ENCODE measurements at regions not wholly inside any gene's neighbourhood (a gene's known extent, or its start where the extent isn't known, plus 50 kb on each side); places are given as distances from the start of the nearest gene placed in this dataset.

- H3K4me3 ChIP-seq, result no peak overlapping the region
- ATAC-seq (no peak), FAIRE-seq (no peak), DNase-seq (no peak)
- no peaks in the 10 kb centered on the region for H3K36me3 ChIP-seq
- H3K4me1 ChIP-seq, result no peaks in the 10 kb centered on the region
- 29 to 44% methylated on average over 1 of the region's 1 CpG for WGBS, 2 donors
- H3K27ac ChIP-seq, result no peak overlapping the region
- no peak for TF ChIP-seq CTCF (IDR thresholded peaks at IDR 0.05)
- no peaks in the 10 kb centered on the region for H3K9me3 ChIP-seq
- intact Hi-C loops (cut with DNase I), result no loop called here
- H3K27me3 ChIP-seq, result no peaks in the 10 kb centered on the region
Measured at GRCh38 chr3:140848666-140849065, 93.0 kb upstream of the SLC25A36 start.

- ATAC-seq, result no peak
- Histone ChIP-seq H3K4me1 (no peaks in the 10 kb centered on the region), H3K9me3 (no peaks in the 10 kb centered on the region), H3K36me3 (no peaks in the 10 kb centered on the region), H3K4me3 (no peak overlapping the region), H3K27me3 (no peaks in the 10 kb centered on the region), H3K27ac (no peak overlapping the region)
- no peak for DNase-seq
- WGBS, 2 donors, result 60 to 61% methylated on average over 4 of the region's 4 CpGs
- no peak for TF ChIP-seq CTCF (IDR thresholded peaks at IDR 0.05)
- no peak for FAIRE-seq
- intact Hi-C loops (cut with DNase I), result no loop called here
Measured at GRCh38 chr3:140850210-140850955, 91.3 kb upstream of the SLC25A36 start.

DNA sequence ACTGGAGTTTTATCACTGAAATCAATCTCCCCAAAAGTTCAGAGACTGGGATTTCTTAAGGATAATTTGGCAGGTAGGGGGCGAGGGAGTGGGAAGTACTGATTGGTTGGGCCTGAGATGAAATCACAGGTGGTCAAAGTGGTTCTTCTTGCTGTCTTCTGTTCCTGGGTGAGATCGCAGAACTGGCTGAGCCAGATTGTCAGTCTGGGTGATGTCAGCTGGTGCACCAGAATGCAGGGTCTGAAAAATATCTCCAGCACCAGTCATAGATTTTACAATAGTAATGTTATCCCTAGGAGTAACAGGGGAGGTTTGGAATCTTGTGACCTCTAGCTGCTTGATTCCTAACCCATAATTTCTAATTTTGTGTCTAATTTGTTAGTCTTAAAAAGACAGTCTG is 86.7 kb upstream of the SLC25A36 start:
- Histone ChIP-seq H3K36me3 (no peaks in the 10 kb centered on the region), H3K27ac (no peak overlapping the region), H3K27me3 (no peaks in the 10 kb centered on the region), H3K4me1 (no peaks in the 10 kb centered on the region), H3K4me3 (no peak overlapping the region), H3K9me3 (no peaks in the 10 kb centered on the region)
- DNase-seq (no peak), FAIRE-seq (no peak), ATAC-seq (peak in 1 of 4 donors; percentile 39)
- intact Hi-C loops (cut with DNase I), result no loop called here
- TF ChIP-seq CTCF (IDR thresholded peaks at IDR 0.05), result no peak
- WGBS, 2 donors, result 37 to 54% methylated on average over 2 of the region's 2 CpGs

DNA sequence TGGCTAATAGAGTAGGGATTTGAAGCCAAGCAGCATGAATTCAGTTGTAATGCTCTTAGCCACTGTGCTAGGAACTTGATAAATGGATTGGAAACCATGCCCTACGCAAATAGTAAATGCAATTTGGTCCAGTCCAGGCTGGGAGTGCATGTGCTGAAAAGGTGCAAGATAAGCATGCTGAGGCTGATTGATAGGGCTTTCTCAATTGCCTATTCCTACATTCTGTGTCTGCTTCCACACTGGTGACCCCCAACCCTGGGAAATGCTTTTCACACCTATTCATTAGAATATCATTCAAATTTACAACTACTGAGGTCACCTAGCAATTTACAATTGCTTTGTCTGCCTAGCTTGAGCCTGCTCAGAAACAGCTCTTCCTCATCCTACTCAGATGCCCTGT is 84.7 kb upstream of the SLC25A36 start:
- Histone ChIP-seq H3K4me3 (no peak overlapping the region), H3K27me3 (no peaks in the 10 kb centered on the region), H3K36me3 (no peaks in the 10 kb centered on the region), H3K9me3 (no peaks in the 10 kb centered on the region), H3K27ac (no peak overlapping the region), H3K4me1 (no peaks in the 10 kb centered on the region)
- FAIRE-seq, result no peak
- no peak for DNase-seq
- no peak for TF ChIP-seq CTCF (IDR thresholded peaks at IDR 0.05)
- intact Hi-C loops (cut with DNase I), result no loop called here
- no peak for ATAC-seq
- WGBS, 2 donors, result 87 to 92% methylated on average over 1 of the region's 1 CpG

DNA sequence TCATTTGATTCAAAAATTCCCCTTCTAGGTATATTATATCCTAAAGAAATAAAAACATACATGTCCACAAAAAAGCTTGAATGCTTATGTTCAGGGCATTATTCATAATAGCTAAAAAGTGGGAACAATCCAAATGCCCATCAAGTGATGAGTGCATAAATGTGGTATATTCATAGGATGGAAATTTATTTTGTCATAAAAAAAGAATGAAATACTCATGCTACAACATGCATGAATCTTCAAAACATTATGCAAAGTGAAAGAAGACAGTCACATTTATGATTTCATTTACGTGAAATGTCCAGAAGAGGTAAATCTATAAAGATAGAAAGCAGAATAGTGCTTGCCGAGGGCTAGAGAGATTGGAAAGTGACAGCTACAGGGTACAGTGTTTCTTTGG is 83.6 kb upstream of the SLC25A36 start:
- Histone ChIP-seq H3K36me3 (no peaks in the 10 kb centered on the region), H3K27me3 (no peaks in the 10 kb centered on the region), H3K27ac (no peak overlapping the region), H3K4me3 (no peak overlapping the region), H3K9me3 (no peaks in the 10 kb centered on the region), H3K4me1 (no peaks in the 10 kb centered on the region)
- DNase-seq (no peak), ATAC-seq (no peak), FAIRE-seq (no peak)
- no peak for TF ChIP-seq CTCF (IDR thresholded peaks at IDR 0.05)
- WGBS, 2 donors, result 91 to 94% methylated on average over 2 of the region's 2 CpGs
- intact Hi-C loops (cut with DNase I), result no loop called here
